ENCODE measurements at regions not wholly inside any gene's neighbourhood (a gene's known extent, or its start where the extent isn't known, plus 50 kb on each side); places are given as distances from the start of the nearest gene placed in this dataset.

- TF ChIP-seq CTCF (IDR thresholded peaks at IDR 0.05; ENCODE audit: insufficient read depth, low read depth, low read length): no peak
- no peak for TF ChIP-seq EZH2 (IDR thresholded peaks at IDR 0.05; ENCODE audit: insufficient read depth, low read length)
Measured at GRCh38 chr18:10239103-10239502, 215.3 kb upstream of the APCDD1 start.

Data from astrocyte (in vitro differentiated cells and primary cell).